ENCODE measurements at regions not wholly inside any gene's neighbourhood (a gene's known extent, or its start where the extent isn't known, plus 50 kb on each side); places are given as distances from the start of the nearest gene placed in this dataset.
A peak's percentile ranks its signal among the peaks of the same experiment; 100 is the strongest.
"Not testable (repeated sequence)": the region's sequence is repeated elsewhere in the genome, so short reads cannot be mapped to it uniquely, and the experiment has no call there.

GRCh38 chr3:27630885-27631284 lies 91.2 kb downstream of the EOMES start:
- DNase-seq = no peak

- DNase-seq = no peak
Observed at GRCh38 chr3:27629366-27629765, 92.8 kb downstream of the EOMES start.

GRCh38 chr3:27628026-27628750 lies 93.9 kb downstream of the EOMES start:
- DNase-seq = no peak

- no peak for DNase-seq
Observed at GRCh38 chr3:27626596-27627118, 95.5 kb downstream of the EOMES start.

GRCh38 chr3:27625864-27626263 lies 96.3 kb downstream of the EOMES start:
- no peak for DNase-seq

- DNase-seq = no peak
Observed at GRCh38 chr3:27623085-27623753, 98.9 kb downstream of the EOMES start.

GRCh38 chr3:27617552-27617951 lies 104.6 kb downstream of the EOMES start:
- no peak for DNase-seq

GRCh38 chr3:27616031-27616430 lies 106.1 kb downstream of the EOMES start:
- DNase-seq = no peak

- no peak for DNase-seq
Observed at GRCh38 chr3:27615555-27615954, 106.6 kb downstream of the EOMES start.

GRCh38 chr3:27614592-27614991 lies 107.5 kb downstream of the EOMES start:
- DNase-seq = no peak

- no peak for DNase-seq
Observed at GRCh38 chr3:27613846-27614500, 108.2 kb downstream of the EOMES start.

- no peak for DNase-seq
Observed at GRCh38 chr3:27610800-27611525, 111.2 kb downstream of the EOMES start.

GRCh38 chr3:27607370-27607769 lies 114.8 kb downstream of the EOMES start:
- DNase-seq = no peak

GRCh38 chr3:27606537-27606936 lies 115.6 kb downstream of the EOMES start:
- no peak for DNase-seq

- not testable (repeated sequence) for DNase-seq
Observed at GRCh38 chr3:27601311-27601710, 117.1 kb upstream of the SLC4A7 start.

GRCh38 chr3:27599741-27600140 lies 115.6 kb upstream of the SLC4A7 start:
- not testable (repeated sequence) for DNase-seq

- no peak for DNase-seq
Observed at GRCh38 chr3:27596921-27597320, 112.7 kb upstream of the SLC4A7 start.

- DNase-seq = peak; percentile 42 to 43
Observed at GRCh38 chr3:27596334-27596841, 112.2 kb upstream of the SLC4A7 start.

- no peak for DNase-seq
Observed at GRCh38 chr3:27594096-27594690, 110.0 kb upstream of the SLC4A7 start.

- no peak for DNase-seq
Observed at GRCh38 chr3:27593173-27593572, 109.0 kb upstream of the SLC4A7 start.

Measured in right lung (tissue), 2 donors.